Fibroblast of gingiva (primary cell): ENCODE measurements at regions not wholly inside any gene's neighbourhood (a gene's known extent, or its start where the extent isn't known, plus 50 kb on each side); places are given as distances from the start of the nearest gene placed in this dataset.

ENCODE experiments used
- DNase-seq: peaks from one replicate; pipeline ENCODE4 v3.0.0-alpha.2; 2011; ENCODE audit warnings: low read depth

GRCh38 chr10:3523309-3524050, 261.5 kb downstream of the KLF6 start:
- DNase-seq: no peak

- no peak for DNase-seq
Measured at GRCh38 chr10:3516923-3517255, 268.1 kb downstream of the KLF6 start.

GRCh38 chr10:3516234-3516922, 268.6 kb downstream of the KLF6 start:
- DNase-seq: peak; percentile 71

- DNase-seq: no peak
Measured at GRCh38 chr10:3514691-3515090, 270.3 kb downstream of the KLF6 start.

- DNase-seq: no peak
Measured at GRCh38 chr10:3512263-3512662, 272.7 kb downstream of the KLF6 start.

GRCh38 chr10:3511483-3511882, 273.5 kb downstream of the KLF6 start:
- no peak for DNase-seq

- no peak for DNase-seq
Measured at GRCh38 chr10:3510741-3511140, 274.3 kb downstream of the KLF6 start.

GRCh38 chr10:3509355-3509754, 275.7 kb downstream of the KLF6 start:
- no peak for DNase-seq

- no peak for DNase-seq
Measured at GRCh38 chr10:3503299-3503698, 281.7 kb downstream of the KLF6 start.

GRCh38 chr10:3502673-3503072, 282.3 kb downstream of the KLF6 start:
- DNase-seq: no peak

- DNase-seq: peak; percentile 99
Measured at GRCh38 chr10:3500408-3500856, 284.6 kb downstream of the KLF6 start.

GRCh38 chr10:3499120-3499519, 285.9 kb downstream of the KLF6 start:
- peak; percentile 39 for DNase-seq

GRCh38 chr10:3497581-3497980, 287.4 kb downstream of the KLF6 start:
- no peak for DNase-seq

- no peak for DNase-seq
Measured at GRCh38 chr10:3496138-3496537, 288.9 kb downstream of the KLF6 start.

- no peak for DNase-seq
Measured at GRCh38 chr10:3495281-3495680, 289.7 kb downstream of the KLF6 start.

GRCh38 chr10:3494838-3495230, 290.2 kb downstream of the KLF6 start:
- DNase-seq: no peak

- no peak for DNase-seq
Measured at GRCh38 chr10:3494131-3494837, 290.7 kb downstream of the KLF6 start.

GRCh38 chr10:3493621-3494020, 291.4 kb downstream of the KLF6 start:
- DNase-seq: no peak

- DNase-seq: peak; percentile 18
Measured at GRCh38 chr10:3491571-3491970, 293.4 kb downstream of the KLF6 start.

GRCh38 chr10:3487228-3487627, 297.8 kb downstream of the KLF6 start:
- no peak for DNase-seq

- no peak for DNase-seq
Measured at GRCh38 chr10:3486346-3487065, 298.5 kb downstream of the KLF6 start.

GRCh38 chr10:3485057-3485686, 299.8 kb downstream of the KLF6 start:
- no peak for DNase-seq
